Esophagus squamous epithelium (tissue), 5 donors: ENCODE measurements at regions not wholly inside any gene's neighbourhood (a gene's known extent, or its start where the extent isn't known, plus 50 kb on each side); places are given as distances from the start of the nearest gene placed in this dataset.
"Not testable (repeated sequence)": the region's sequence is repeated elsewhere in the genome, so short reads cannot be mapped to it uniquely, and the experiment has no call there.

ENCODE experiments used
- DNase-seq: peaks from one replicate; lab custom pipeline; 2025; lab: John Stamatoyannopoulos, UW
- H3K27ac ChIP-seq, 4 donors: fragments of 200-600 bp; sonication (generic); one replicate each; pipeline ENCODE4 v1.5.1; 2016 to 2019; ENCODE audit warnings: mild to moderate bottlenecking in 1 of 4
- H3K27me3 ChIP-seq, 4 donors: fragments of 200-600 bp; sonication (generic); 1 replicate in 3 of 4; 2 replicates in 1 of 4; pipeline versions ENCODE4 v1.5.1 to v1.6.0; 2017 to 2021; ENCODE audit warnings: antibody characterized with exemption in 1 of 4
- H3K36me3 ChIP-seq, 3 donors: fragments of 200-600 bp; sonication (generic); one replicate each; pipeline ENCODE4 v1.5.1; 2016 to 2019
- H3K4me1 ChIP-seq, 3 donors: fragments of 200-600 bp; sonication (generic); one replicate each; pipeline ENCODE4 v1.5.1; 2017 to 2019
- H3K4me3 ChIP-seq, 4 donors: fragments of 200-600 bp; sonication (generic); 1 replicate in 3 of 4; 2 replicates in 1 of 4; pipeline ENCODE4 v1.5.1; 2016 to 2019; ENCODE audit warnings: mild to moderate bottlenecking in 2 of 4, moderate library complexity in 1 of 4
- H3K9me3 ChIP-seq, 3 donors: fragments of 200-600 bp; sonication (generic); one replicate each; pipeline ENCODE4 v1.5.1; 2016 to 2019
- POLR2A ChIP-seq, 4 donors: fragments of 450-650 bp; IDR thresholded peaks; one replicate each; pipeline ENCODE4 v1.6.1; 2017; ENCODE audit warnings: antibody characterized with exemption in 4 of 4, mild to moderate bottlenecking in 4 of 4, moderate library complexity in 3 of 4
- WGBS, 2 donors: methylation state at CpG; one replicate each; pipeline ENCODE4 v1.1.5; 2018; 5-methylcytosine and 5-hydroxymethylcytosine counted together
- intact Hi-C: fragments of 100-400 bp; cut with DNase I; formaldehyde crosslinking; loops from one replicate; pipeline ENCODE4 v1.15.0; 2022
- TF ChIP-seq, protein P1 (sequence below), 6 experiments: fragments of 450-650 bp in 4 of 6; fragments of 200-600 bp in 2 of 6; sonication (generic) in 2 of 6; IDR thresholded peaks; one replicate each; pipeline ENCODE4 v1.5.1; 2016 to 2019; ENCODE audit warnings: antibody characterized with exemption in 6 of 6, mild to moderate bottlenecking in 4 of 6, moderate library complexity in 4 of 6
- donor health status: DM: yes; HTN: yes; CAD: no.

DNA sequence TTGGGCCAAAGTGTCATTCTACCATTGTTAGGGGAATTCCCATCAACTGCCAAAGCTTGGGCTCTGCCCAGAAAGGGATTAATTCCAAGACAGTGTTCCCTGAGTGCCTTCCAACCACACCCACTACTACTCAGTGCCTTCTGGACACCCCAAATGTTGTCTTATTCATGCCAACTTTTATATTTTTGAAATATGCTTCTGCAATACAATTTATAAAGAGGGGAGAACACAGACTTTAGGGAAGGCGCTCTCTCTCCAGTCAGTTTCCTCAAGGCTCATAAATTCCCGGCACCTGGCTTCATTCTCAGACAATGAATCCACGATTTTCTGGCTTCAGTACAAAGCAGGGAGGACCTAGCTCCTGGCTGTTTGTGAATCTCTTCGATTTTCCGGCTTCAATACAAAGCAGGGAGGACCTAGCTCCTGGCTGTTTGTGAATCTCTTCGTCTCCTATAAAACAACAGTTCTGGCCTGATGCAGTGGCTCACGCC, 120.1 kb upstream of the MYO10 start:
- Histone ChIP-seq H3K9me3 (no peaks in the 10 kb centered on the region), H3K4me3 (no peak overlapping the region), H3K4me1 (peaks cover 4 to 26% (median 17%) of the 10 kb centered on the region in 3 donors), H3K36me3 (no peaks in the 10 kb centered on the region), H3K27me3 (no peaks in the 10 kb centered on the region), H3K27ac (no peak overlapping the region)
- intact Hi-C loops = no loop called here
- TF ChIP-seq POLR2A (IDR thresholded peaks at IDR 0.05) = no peak
- TF ChIP-seq, protein P1, sequence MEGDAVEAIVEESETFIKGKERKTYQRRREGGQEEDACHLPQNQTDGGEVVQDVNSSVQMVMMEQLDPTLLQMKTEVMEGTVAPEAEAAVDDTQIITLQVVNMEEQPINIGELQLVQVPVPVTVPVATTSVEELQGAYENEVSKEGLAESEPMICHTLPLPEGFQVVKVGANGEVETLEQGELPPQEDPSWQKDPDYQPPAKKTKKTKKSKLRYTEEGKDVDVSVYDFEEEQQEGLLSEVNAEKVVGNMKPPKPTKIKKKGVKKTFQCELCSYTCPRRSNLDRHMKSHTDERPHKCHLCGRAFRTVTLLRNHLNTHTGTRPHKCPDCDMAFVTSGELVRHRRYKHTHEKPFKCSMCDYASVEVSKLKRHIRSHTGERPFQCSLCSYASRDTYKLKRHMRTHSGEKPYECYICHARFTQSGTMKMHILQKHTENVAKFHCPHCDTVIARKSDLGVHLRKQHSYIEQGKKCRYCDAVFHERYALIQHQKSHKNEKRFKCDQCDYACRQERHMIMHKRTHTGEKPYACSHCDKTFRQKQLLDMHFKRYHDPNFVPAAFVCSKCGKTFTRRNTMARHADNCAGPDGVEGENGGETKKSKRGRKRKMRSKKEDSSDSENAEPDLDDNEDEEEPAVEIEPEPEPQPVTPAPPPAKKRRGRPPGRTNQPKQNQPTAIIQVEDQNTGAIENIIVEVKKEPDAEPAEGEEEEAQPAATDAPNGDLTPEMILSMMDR (IDR thresholded peaks at IDR 0.05) = no peak
- DNase-seq = no peak
- 44 to 57% methylated on average over 5 to 6 of the region's 7 CpGs for WGBS, 2 donors

DNA sequence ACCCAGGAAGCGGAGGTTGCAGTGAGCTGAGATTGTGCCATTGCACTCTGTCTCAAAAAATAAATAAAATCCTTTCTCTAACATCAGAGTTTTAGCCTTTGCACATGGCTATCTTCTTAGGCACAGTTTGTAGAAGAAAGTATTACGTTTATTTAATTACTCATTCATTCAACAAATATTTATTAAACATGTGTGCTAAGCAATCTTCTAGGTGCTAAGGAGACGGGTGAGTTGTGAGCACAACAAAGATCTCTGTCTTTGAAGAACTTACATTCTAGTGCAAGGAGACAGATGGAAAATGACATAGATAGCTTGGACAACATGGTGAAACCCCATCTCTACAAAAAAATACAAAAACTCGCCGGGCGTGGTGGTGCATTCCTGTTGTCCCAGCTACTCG, 122.3 kb upstream of the MYO10 start:
- 77 to 87% methylated on average over 7 of the region's 7 CpGs for WGBS, 2 donors
- no peaks in the 10 kb centered on the region for H3K27me3 ChIP-seq
- intact Hi-C loops = no loop called here
- peaks cover 4 to 26% (median 17%) of the 10 kb centered on the region in 3 donors for H3K4me1 ChIP-seq
- no peaks in the 10 kb centered on the region for H3K9me3 ChIP-seq
- DNase-seq = no peak
- no peak overlapping the region for H3K27ac ChIP-seq
- H3K4me3 ChIP-seq = no peak overlapping the region
- no peaks in the 10 kb centered on the region for H3K36me3 ChIP-seq
- no peak for TF ChIP-seq POLR2A (IDR thresholded peaks at IDR 0.05)
- TF ChIP-seq, protein P1 (IDR thresholded peaks at IDR 0.05) = no peak

DNA sequence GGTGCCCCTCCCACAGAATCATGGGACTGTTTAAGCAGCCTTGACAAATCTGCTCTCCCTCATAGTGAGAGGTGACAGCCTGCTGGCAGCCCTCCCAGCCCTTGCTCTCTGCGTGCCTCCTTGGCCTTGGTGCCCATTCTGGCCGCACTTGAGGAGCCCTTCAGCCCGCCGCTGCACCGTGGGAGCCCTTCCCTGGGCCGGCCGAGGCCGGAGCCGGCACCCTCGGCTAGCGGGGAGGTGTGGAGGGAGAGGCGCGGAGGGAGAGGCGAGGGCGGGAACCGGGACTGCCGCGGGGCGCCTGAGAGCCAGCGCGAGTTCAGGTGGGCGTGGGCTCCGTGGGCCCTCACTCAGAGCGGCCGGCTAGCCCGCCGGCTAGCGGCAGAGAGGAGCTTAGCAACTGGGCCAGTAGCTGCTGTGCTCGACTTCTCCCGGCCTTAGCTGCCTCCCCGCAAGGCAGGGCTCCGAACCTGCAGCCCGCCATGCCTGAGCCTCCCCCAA, 125.9 kb upstream of the MYO10 start:
- Histone ChIP-seq H3K4me3 (no peak overlapping the region), H3K4me1 (peaks cover 4 to 11% (median 6%) of the 10 kb centered on the region in 3 donors), H3K9me3 (no peaks in the 10 kb centered on the region), H3K27ac (no peak overlapping the region), H3K27me3 (no peaks in the 10 kb centered on the region), H3K36me3 (no peaks in the 10 kb centered on the region)
- no peak for DNase-seq
- WGBS, 2 donors = no CpG with 5 or more reads among the region's 33 CpGs
- no peak for TF ChIP-seq POLR2A (IDR thresholded peaks at IDR 0.05)
- TF ChIP-seq, protein P1 (IDR thresholded peaks at IDR 0.05) = no peak
- intact Hi-C loops = no loop called here

DNA sequence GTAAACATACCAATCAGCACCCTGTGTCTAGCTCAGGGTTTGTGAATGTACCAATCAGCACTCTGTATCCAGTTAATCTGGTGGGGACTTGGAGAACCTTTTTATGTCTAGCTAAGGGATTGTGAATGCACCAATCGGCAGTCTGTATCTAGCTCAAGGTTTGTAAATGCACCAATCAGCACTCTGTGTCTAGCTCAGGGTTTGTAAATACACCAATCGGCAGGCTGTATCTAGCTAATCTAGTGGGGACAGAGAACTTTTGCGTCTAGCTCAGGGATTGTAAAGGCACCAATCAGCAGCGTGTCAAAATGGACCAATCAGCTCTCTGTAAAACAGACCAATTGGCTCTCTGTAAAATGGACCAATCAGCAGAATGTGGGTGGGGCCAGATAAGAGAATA, 126.7 kb upstream of the MYO10 start:
- H3K4me1 ChIP-seq, intact Hi-C loops, H3K36me3 ChIP-seq, H3K27ac ChIP-seq, H3K9me3 ChIP-seq, H3K27me3 ChIP-seq, DNase-seq, H3K4me3 ChIP-seq: not testable (repeated sequence)
- 98 to 100% methylated on average over 4 of the region's 4 CpGs for WGBS, 2 donors

DNA sequence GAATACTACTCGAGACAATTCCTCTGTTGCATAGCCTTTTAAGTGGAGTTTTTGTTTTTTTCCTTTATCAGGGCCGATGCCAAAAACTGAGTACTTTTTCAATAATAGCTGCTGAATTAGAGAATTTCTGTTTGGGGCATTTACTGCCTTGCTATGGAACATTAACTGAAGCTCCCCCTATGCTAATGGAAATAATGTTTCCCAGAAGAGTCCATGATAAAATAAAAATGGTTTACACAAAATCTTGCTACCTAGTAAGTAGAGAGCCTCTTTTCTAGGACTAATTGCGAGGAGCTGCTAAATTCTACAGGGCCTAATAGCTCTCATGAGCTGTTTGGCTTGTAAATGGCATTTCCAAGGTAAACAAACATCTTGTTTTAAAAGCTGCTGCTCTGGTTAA, 128.2 kb upstream of the MYO10 start:
- no peak for TF ChIP-seq POLR2A (IDR thresholded peaks at IDR 0.05)
- TF ChIP-seq, protein P1 (IDR thresholded peaks at IDR 0.05) = no peak
- no peaks in the 10 kb centered on the region for H3K4me1 ChIP-seq
- no peaks in the 10 kb centered on the region for H3K36me3 ChIP-seq
- H3K27ac ChIP-seq = no peak overlapping the region
- H3K27me3 ChIP-seq = no peaks in the 10 kb centered on the region
- intact Hi-C loops = no loop called here
- H3K4me3 ChIP-seq = no peak overlapping the region
- no peak for DNase-seq
- WGBS, 2 donors = 51 to 79% methylated on average over 3 of the region's 3 CpGs
- H3K9me3 ChIP-seq = no peaks in the 10 kb centered on the region

DNA sequence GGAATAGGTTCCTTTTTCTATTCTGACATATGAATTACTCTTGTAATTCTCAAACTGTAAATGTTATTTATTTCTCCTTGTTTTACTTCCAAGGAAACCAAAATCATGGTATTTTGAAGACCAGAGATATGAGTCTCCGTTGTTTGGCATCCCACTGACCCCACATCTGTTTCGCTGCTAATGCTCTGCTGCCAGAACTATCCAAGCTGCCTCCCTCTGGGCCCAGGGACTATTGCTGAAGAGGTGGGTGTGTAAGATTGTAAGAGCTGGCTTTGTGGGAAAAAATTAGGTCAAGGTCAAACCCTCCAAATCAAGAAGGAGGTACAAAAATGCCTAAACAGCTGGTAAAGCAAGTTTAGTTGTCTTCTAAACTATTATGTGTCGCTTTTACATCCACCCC, 129.4 kb upstream of the MYO10 start:
- Histone ChIP-seq H3K4me1 (no peaks in the 10 kb centered on the region), H3K36me3 (no peaks in the 10 kb centered on the region), H3K9me3 (no peaks in the 10 kb centered on the region), H3K4me3 (no peak overlapping the region), H3K27me3 (no peaks in the 10 kb centered on the region), H3K27ac (no peak overlapping the region)
- TF ChIP-seq, protein P1 (IDR thresholded peaks at IDR 0.05) = no peak
- no peak for TF ChIP-seq POLR2A (IDR thresholded peaks at IDR 0.05)
- DNase-seq = no peak
- intact Hi-C loops = no loop called here
- 80 to 81% methylated on average over 3 of the region's 3 CpGs for WGBS, 2 donors

DNA sequence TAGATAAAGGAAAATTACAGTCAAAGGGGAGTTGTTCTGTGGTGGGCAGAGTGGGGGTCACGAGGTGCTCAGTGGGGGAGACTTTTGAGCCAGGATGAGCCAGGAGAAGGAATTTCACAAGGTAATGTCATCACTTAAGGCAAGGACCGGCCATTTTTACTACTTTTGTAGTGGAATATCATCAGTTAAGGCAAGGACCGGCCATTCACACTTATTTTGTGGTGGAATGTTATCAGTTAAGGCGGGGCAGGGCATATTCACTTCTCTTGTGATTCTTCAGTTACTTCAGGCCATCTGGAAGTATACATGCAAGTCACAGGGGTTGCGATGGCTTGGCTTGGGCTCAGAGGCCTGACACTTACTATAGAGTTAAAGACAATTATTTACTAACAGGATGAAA, 129.9 kb upstream of the MYO10 start:
- H3K9me3 ChIP-seq, H3K4me1 ChIP-seq, DNase-seq, H3K36me3 ChIP-seq, H3K27me3 ChIP-seq, H3K27ac ChIP-seq, intact Hi-C loops, H3K4me3 ChIP-seq: not testable (repeated sequence)
- WGBS, 2 donors = 84% methylated on average over 4 to 5 of the region's 5 CpGs
